GM19025 (cell line): ENCODE measurements at regions not wholly inside any gene's neighbourhood (a gene's known extent, or its start where the extent isn't known, plus 50 kb on each side); places are given as distances from the start of the nearest gene placed in this dataset.
"Not testable (repeated sequence)": the region's sequence is repeated elsewhere in the genome, so short reads cannot be mapped to it uniquely, and the experiment has no call there.

Source experiments
- ATAC-seq: cut with Tn5 transposase; IDR thresholded peaks from one replicate; pipeline ENCODE4 v1.9.1; 2021; ENCODE audit warnings: mild to moderate bottlenecking, low read depth, moderate library complexity; ENCODE audit not compliant: unreplicated experiment

DNA sequence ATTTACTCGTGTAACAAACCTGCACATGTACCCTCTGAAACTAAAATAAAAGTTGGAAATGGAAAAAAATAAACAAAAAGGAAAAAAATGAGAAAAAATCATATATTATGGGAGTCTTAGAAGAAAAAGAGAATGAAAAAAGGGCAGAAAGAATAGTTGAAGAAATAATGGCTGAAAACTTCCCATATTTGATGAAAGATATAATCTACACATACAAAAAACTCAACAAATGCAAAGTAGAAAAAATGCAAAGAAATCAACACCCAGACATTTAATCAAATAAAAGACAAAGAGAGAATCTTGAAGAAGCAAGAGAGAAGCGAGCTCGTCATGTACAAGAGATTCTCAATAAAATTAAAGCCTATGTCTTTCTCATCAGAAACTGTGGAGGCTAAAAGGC lies 73.8 kb downstream of the SLC25A46 start:
- no peak for ATAC-seq

GRCh38 chr5:110815916-110816605 lies 77.3 kb downstream of the SLC25A46 start:
- no peak for ATAC-seq

- no peak for ATAC-seq
Measured at GRCh38 chr5:110817459-110817858, 78.7 kb downstream of the SLC25A46 start.

DNA sequence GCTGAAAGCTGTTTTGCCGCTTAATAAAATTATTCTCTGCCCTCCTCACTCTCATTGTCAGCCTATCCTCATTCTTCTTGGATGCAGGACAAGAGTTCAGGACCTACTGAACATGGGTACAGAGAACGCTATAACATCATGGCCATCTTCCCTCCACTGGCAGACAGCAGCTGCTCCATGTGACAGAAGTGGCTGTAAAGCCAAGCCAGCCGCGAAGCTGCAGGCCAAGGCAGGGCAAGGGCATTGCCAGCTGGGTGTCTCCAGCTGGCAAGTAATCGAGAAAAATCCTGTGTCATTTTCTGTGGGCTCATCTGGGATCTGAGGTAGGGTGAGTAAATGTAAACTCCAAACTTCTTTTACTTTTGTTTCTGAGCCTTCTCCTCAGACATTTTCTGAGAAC lies 84.8 kb downstream of the SLC25A46 start:
- ATAC-seq, result no peak

- ATAC-seq, result no peak
Measured at GRCh38 chr5:110824936-110825441, 86.2 kb downstream of the SLC25A46 start.

- ATAC-seq, result no peak
Measured at GRCh38 chr5:110832683-110833082, 93.9 kb downstream of the SLC25A46 start.

DNA sequence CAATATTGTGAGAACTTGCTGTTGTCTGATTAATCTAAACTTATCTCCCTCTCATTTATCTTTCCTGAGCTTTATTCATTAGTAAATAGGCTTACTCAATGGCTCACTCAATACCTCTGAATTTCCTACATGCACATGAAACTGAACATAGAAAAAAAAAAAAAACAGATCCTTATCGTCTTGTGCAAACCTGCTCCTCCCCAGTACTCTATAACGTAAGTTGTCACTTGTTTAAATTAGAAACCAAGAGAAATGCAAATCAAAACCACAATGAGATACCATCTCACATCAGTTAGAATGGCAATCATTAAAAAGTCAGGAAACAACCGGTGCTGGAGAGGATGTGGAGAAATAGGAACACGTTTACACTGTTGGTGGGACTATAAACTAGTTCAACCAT lies 96.1 kb downstream of the SLC25A46 start:
- ATAC-seq, result not testable (repeated sequence)

GRCh38 chr5:110836851-110837250 lies 98.0 kb downstream of the SLC25A46 start:
- ATAC-seq, result no peak

GRCh38 chr5:110838357-110838756 lies 99.5 kb downstream of the SLC25A46 start:
- ATAC-seq, result not testable (repeated sequence)

DNA sequence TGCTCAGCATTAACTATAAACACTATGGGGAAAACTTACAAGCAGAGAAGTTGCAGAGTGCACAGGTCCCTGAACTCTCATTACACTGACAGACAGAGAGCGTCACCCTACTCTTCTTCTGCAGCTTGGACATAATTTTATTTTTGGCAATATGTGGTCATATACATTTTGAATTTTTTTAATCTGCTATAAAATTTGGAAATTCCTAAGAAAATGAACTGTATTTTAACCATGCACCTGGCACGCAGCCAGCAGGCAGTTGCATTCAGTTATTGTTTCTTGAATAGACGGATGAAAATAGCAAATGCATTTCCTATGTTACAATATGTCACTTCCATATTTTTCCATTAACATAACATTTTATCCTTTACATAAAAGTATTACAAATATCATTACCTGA lies 100.2 kb downstream of the SLC25A46 start:
- no peak for ATAC-seq

- ATAC-seq, result no peak
Measured at GRCh38 chr5:110840347-110840960, 101.6 kb downstream of the SLC25A46 start.

GRCh38 chr5:110841137-110841536 lies 102.3 kb downstream of the SLC25A46 start:
- no peak for ATAC-seq

- ATAC-seq, result no peak
Measured at GRCh38 chr5:110842948-110843347, 104.1 kb downstream of the SLC25A46 start.

GRCh38 chr5:110844251-110844650 lies 105.4 kb downstream of the SLC25A46 start:
- ATAC-seq, result no peak

- no peak for ATAC-seq
Measured at GRCh38 chr5:110846398-110847001, 107.7 kb downstream of the SLC25A46 start.

GRCh38 chr5:110851357-110851756 lies 112.5 kb downstream of the SLC25A46 start:
- no peak for ATAC-seq

DNA sequence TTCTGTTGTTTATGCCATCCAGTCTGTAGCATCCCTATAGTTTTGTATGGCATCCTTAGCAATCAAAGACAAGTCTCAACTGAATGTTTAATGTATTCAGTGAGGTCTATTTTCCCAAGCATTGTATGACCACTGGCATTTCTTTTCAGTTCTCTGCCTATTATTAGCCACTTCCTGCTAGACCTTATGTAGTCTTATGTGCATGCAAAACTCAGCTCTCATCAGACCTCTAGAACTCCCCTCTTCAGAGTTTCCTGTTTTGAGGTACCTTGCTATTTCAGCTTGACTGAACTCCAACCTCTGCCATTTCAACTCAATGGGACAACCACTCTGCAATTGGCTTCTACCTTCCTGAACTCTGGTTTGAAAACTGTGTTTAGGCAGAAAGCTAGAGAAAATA lies 113.2 kb downstream of the SLC25A46 start:
- ATAC-seq, result peak; percentile 88

DNA sequence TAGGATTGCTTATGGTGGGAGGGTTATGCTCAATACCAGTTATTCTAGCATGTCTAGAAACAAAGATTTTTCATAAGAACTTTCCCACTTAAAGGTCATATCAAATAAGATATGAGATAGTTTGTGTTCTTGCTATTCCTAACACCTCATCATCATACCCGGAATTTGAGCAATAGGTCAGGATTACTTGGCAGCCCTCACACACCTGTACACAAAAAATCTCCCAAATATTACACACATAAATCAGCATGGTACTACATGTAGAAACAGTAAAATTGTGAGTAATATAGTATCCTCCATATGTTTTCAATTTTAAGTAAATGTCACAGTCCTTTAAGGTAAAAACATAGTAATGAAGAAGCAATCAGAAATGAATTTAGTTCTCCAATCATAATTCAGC lies 113.7 kb downstream of the SLC25A46 start:
- no peak for ATAC-seq

DNA sequence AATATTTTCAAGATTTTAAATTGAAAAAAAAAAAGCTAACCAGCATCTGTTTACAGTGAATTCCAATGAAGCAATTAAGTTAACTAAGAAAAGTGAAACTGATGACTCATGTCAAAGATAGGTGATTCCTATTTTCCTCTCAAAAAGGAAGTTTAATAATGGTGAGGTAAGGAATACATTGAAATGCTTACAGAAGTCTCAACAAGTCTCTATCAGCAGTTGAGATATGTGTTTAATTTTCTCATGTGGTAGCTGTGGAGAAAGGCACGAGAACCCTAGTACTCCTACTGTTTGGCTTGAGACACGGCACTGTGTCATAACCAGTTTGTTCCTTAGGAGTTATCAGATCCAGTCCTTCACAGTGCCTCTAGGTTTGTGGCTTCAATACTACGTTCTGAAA lies 114.5 kb downstream of the SLC25A46 start:
- no peak for ATAC-seq

DNA sequence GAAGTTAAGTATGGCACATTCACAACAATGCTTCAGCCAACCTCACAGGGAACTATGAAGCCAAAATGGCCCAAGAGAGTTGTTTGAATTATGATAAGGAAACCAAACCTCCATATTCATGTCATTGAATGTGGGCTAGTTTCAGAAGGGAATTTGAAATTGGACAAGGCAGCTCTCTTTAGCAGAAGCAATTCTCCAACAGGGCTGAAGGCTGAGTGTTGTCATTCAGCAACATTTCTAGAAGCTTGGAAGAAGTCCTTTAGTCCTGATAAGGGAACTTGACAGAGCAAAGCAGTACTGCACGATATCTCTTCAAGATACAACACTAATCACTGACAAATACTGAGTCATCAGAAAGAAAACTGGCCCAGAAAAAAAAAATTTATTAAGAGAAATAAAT lies 115.4 kb downstream of the SLC25A46 start:
- ATAC-seq, result no peak

DNA sequence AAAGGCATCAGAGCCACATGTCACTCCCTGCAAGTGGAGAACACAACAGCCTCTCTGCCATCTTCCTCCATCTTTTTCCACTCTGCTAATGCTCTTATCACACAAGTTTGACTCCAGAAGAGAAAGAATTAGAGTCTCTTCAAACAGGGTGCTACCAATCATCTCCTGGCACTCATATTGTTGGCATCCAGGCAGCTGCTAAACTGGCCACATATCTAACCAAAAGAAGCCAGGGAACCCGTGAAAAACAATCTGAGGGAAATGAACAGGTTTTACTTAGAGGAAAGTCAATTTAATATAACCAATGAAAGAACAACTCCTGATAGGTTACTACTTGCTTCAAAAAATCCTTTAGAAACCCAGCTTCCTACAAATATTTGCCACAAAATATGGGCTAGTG lies 117.2 kb downstream of the SLC25A46 start:
- no peak for ATAC-seq
